Mesendoderm (in vitro differentiated cells): ENCODE measurements at regions not wholly inside any gene's neighbourhood (a gene's known extent, or its start where the extent isn't known, plus 50 kb on each side); places are given as distances from the start of the nearest gene placed in this dataset.

Experiments used
- DNase-seq: peaks from one replicate; pipeline ENCODE4 v3.0.0; 2013
- H2AK5ac ChIP-seq: 2 replicates; pipeline ENCODE4 v1.6.1; 2013; ENCODE audit warnings: low read length, inconsistent platforms
- H2BK120ac ChIP-seq: 2 replicates; pipeline ENCODE4 v1.6.1; 2013; ENCODE audit warnings: low read depth, mild to moderate bottlenecking, low read length, moderate library complexity, mixed read lengths
- H2BK15ac ChIP-seq: replicated peaks from 2 replicates; pipeline ENCODE4 v1.6.1; 2013; ENCODE audit warnings: low read depth, mild to moderate bottlenecking, moderate library complexity
- H2BK5ac ChIP-seq: 2 replicates; pipeline ENCODE4 v1.6.1; 2013; ENCODE audit warnings: low read length, inconsistent platforms
- H3K18ac ChIP-seq: 2 replicates; pipeline ENCODE4 v1.6.1; 2013; ENCODE audit warnings: mild to moderate bottlenecking, low read length, mixed read lengths
- H3K23ac ChIP-seq: one replicate; pipeline ENCODE4 v1.6.1; 2013; ENCODE audit warnings: low read length
- H3K27ac ChIP-seq: 2 replicates; pipeline ENCODE4 v1.5.1; 2013; ENCODE audit warnings: low read depth, mild to moderate bottlenecking, inconsistent platforms, low read length, moderate library complexity
- H3K27me3 ChIP-seq: 2 replicates; pipeline ENCODE4 v1.6.1; 2013; ENCODE audit warnings: low read length, control low read depth, mild to moderate bottlenecking, inconsistent platforms; ENCODE audit not compliant: insufficient read depth, poor library complexity
- H3K36me3 ChIP-seq: 2 replicates; pipeline ENCODE4 v1.6.1; 2013; ENCODE audit warnings: low read length, inconsistent platforms; ENCODE audit not compliant: control insufficient read depth, insufficient read depth
- H3K4ac ChIP-seq: one replicate; pipeline ENCODE4 v1.6.1; 2013; ENCODE audit warnings: low read depth, mild to moderate bottlenecking, low read length, moderate library complexity
- H3K4me1 ChIP-seq: 2 replicates; pipeline ENCODE4 v1.6.1; 2013; ENCODE audit warnings: low read depth, low read length, inconsistent platforms; ENCODE audit not compliant: control insufficient read depth
- H3K4me2 ChIP-seq: 2 replicates; pipeline ENCODE4 v1.6.1; 2013; ENCODE audit warnings: low read length
- H3K4me3 ChIP-seq: 2 replicates; pipeline ENCODE4 v1.5.1; 2013; ENCODE audit warnings: mild to moderate bottlenecking, low read length
- H3K56ac ChIP-seq: one replicate; pipeline ENCODE4 v1.6.1; 2013; ENCODE audit warnings: low read length
- H3K79me1 ChIP-seq: 2 replicates; pipeline ENCODE4 v1.6.1; 2013; ENCODE audit warnings: low read length, inconsistent platforms
- H3K79me2 ChIP-seq: 2 replicates; pipeline ENCODE4 v1.6.1; 2013; ENCODE audit warnings: mild to moderate bottlenecking, low read length; ENCODE audit not compliant: control insufficient read depth, insufficient read depth
- H3K9ac ChIP-seq: 2 replicates; pipeline ENCODE4 v1.6.1; 2013; ENCODE audit warnings: low read length, inconsistent platforms
- H4K5ac ChIP-seq: one replicate; pipeline ENCODE4 v1.6.1; 2013; ENCODE audit warnings: low read length
- H4K8ac ChIP-seq: one replicate; pipeline ENCODE4 v1.6.1; 2013; ENCODE audit warnings: low read depth, mild to moderate bottlenecking, control low read depth, low read length, moderate library complexity
- WGBS: extraction: QIAGEN DNeasy Blood & Tissue Kit; methylation state at CpG from one replicate; pipeline ENCODE4 v1.1.7; 2013; ENCODE audit warnings: low lambda C conversion rate, missing lambda C conversion rate; ENCODE audit not compliant: insufficient coverage; ENCODE audit errors: extremely low coverage; 5-methylcytosine and 5-hydroxymethylcytosine counted together

- Histone ChIP-seq H3K79me1 (no peaks in the 10 kb centered on the region), H3K79me2 (no peaks in the 10 kb centered on the region), H3K23ac (no peak overlapping the region), H2BK120ac (no peak overlapping the region), H2AK5ac (no peak overlapping the region), H3K4me3 (no peak overlapping the region), H4K8ac (no peak overlapping the region), H3K4me2 (no peak overlapping the region), H3K18ac (no peak overlapping the region), H2BK15ac (no peak overlapping the region), H3K27ac (no peak overlapping the region), H3K36me3 (no peaks in the 10 kb centered on the region), H4K5ac (no peak overlapping the region), H3K56ac (no peak overlapping the region), H3K9ac (no peak overlapping the region), H3K4me1 (no peaks in the 10 kb centered on the region), H3K27me3 (no peaks in the 10 kb centered on the region), H3K4ac (no peak overlapping the region), H2BK5ac (no peak overlapping the region)
- DNase-seq, result no peak
- no CpG with 5 or more reads among the region's 7 CpGs for WGBS
Observed at GRCh38 chr4:62191451-62192240, 991.5 kb downstream of the ADGRL3 start.

- H3K23ac ChIP-seq, result no peak overlapping the region
- no peak overlapping the region for H3K4me3 ChIP-seq
- H2BK120ac ChIP-seq, result no peak overlapping the region
- no peak overlapping the region for H3K56ac ChIP-seq
- H2AK5ac ChIP-seq, result no peak overlapping the region
- H3K79me2 ChIP-seq, result no peaks in the 10 kb centered on the region
- no CpG with 5 or more reads among the region's 1 CpG for WGBS
- H3K4me2 ChIP-seq, result no peak overlapping the region
- H4K8ac ChIP-seq, result no peak overlapping the region
- H3K18ac ChIP-seq, result no peak overlapping the region
- no peak overlapping the region for H2BK15ac ChIP-seq
- no peak for DNase-seq
- H3K4me1 ChIP-seq, result peaks cover 5% of the 10 kb centered on the region
- no peak overlapping the region for H2BK5ac ChIP-seq
- H4K5ac ChIP-seq, result no peak overlapping the region
- no peaks in the 10 kb centered on the region for H3K27me3 ChIP-seq
- no peak overlapping the region for H3K9ac ChIP-seq
- no peaks in the 10 kb centered on the region for H3K36me3 ChIP-seq
- H3K27ac ChIP-seq, result no peak overlapping the region
- H3K4ac ChIP-seq, result no peak overlapping the region
- H3K79me1 ChIP-seq, result no peaks in the 10 kb centered on the region
Observed at GRCh38 chr4:62170235-62170634, 970.1 kb downstream of the ADGRL3 start.

- H4K5ac ChIP-seq, result no peak overlapping the region
- no peak overlapping the region for H3K18ac ChIP-seq
- no peak overlapping the region for H2BK120ac ChIP-seq
- no peak overlapping the region for H3K4me2 ChIP-seq
- H3K36me3 ChIP-seq, result no peaks in the 10 kb centered on the region
- no peaks in the 10 kb centered on the region for H3K79me2 ChIP-seq
- no peak overlapping the region for H3K9ac ChIP-seq
- no peak overlapping the region for H4K8ac ChIP-seq
- H3K4me3 ChIP-seq, result no peak overlapping the region
- H3K27ac ChIP-seq, result no peak overlapping the region
- H3K56ac ChIP-seq, result no peak overlapping the region
- no peaks in the 10 kb centered on the region for H3K27me3 ChIP-seq
- H3K23ac ChIP-seq, result no peak overlapping the region
- no CpG with 5 or more reads among the region's 1 CpG for WGBS
- no peak overlapping the region for H2BK5ac ChIP-seq
- H2AK5ac ChIP-seq, result no peak overlapping the region
- no peaks in the 10 kb centered on the region for H3K4me1 ChIP-seq
- H2BK15ac ChIP-seq, result no peak overlapping the region
- no peak for DNase-seq
- no peak overlapping the region for H3K4ac ChIP-seq
- no peaks in the 10 kb centered on the region for H3K79me1 ChIP-seq
Observed at GRCh38 chr4:62168681-62169080, 968.6 kb downstream of the ADGRL3 start.

- no peaks in the 10 kb centered on the region for H3K36me3 ChIP-seq
- no peak overlapping the region for H3K4me2 ChIP-seq
- no peak overlapping the region for H3K18ac ChIP-seq
- no peak overlapping the region for H2BK15ac ChIP-seq
- H3K27me3 ChIP-seq, result no peaks in the 10 kb centered on the region
- no peak overlapping the region for H3K4me3 ChIP-seq
- no peaks in the 10 kb centered on the region for H3K79me1 ChIP-seq
- no peak overlapping the region for H4K5ac ChIP-seq
- H2BK5ac ChIP-seq, result no peak overlapping the region
- no peak overlapping the region for H2BK120ac ChIP-seq
- H4K8ac ChIP-seq, result no peak overlapping the region
- no peaks in the 10 kb centered on the region for H3K79me2 ChIP-seq
- no peak overlapping the region for H3K9ac ChIP-seq
- no peak overlapping the region for H2AK5ac ChIP-seq
- no peak overlapping the region for H3K56ac ChIP-seq
- peak; percentile 57 for DNase-seq
- H3K23ac ChIP-seq, result no peak overlapping the region
- H3K27ac ChIP-seq, result no peak overlapping the region
- H3K4me1 ChIP-seq, result no peaks in the 10 kb centered on the region
- no CpG with 5 or more reads among the region's 1 CpG for WGBS
- H3K4ac ChIP-seq, result no peak overlapping the region
Observed at GRCh38 chr4:62162606-62163005, 962.5 kb downstream of the ADGRL3 start.

- Histone ChIP-seq H3K18ac (no peak overlapping the region), H2AK5ac (no peak overlapping the region), H4K5ac (no peak overlapping the region), H3K4me3 (no peak overlapping the region), H3K79me1 (no peaks in the 10 kb centered on the region), H2BK15ac (no peak overlapping the region), H3K23ac (no peak overlapping the region), H3K4ac (no peak overlapping the region), H3K4me2 (no peak overlapping the region), H3K79me2 (no peaks in the 10 kb centered on the region), H3K36me3 (no peaks in the 10 kb centered on the region), H3K56ac (no peak overlapping the region), H2BK120ac (no peak overlapping the region), H3K9ac (no peak overlapping the region), H3K27ac (no peak overlapping the region), H2BK5ac (no peak overlapping the region), H4K8ac (no peak overlapping the region), H3K27me3 (no peaks in the 10 kb centered on the region), H3K4me1 (no peaks in the 10 kb centered on the region)
- no peak for DNase-seq
- no CpG with 5 or more reads among the region's 2 CpGs for WGBS
Observed at GRCh38 chr4:62161446-62161845, 961.3 kb downstream of the ADGRL3 start.

- H3K36me3 ChIP-seq, result no peaks in the 10 kb centered on the region
- H2AK5ac ChIP-seq, result no peak overlapping the region
- no peak overlapping the region for H4K8ac ChIP-seq
- H3K56ac ChIP-seq, result no peak overlapping the region
- no peaks in the 10 kb centered on the region for H3K27me3 ChIP-seq
- no peaks in the 10 kb centered on the region for H3K79me2 ChIP-seq
- no peak overlapping the region for H3K4me2 ChIP-seq
- no peaks in the 10 kb centered on the region for H3K4me1 ChIP-seq
- no peak overlapping the region for H3K9ac ChIP-seq
- H3K79me1 ChIP-seq, result no peaks in the 10 kb centered on the region
- H3K4ac ChIP-seq, result no peak overlapping the region
- no peak overlapping the region for H3K27ac ChIP-seq
- no peak overlapping the region for H4K5ac ChIP-seq
- no peak overlapping the region for H2BK15ac ChIP-seq
- no peak overlapping the region for H3K4me3 ChIP-seq
- no peak overlapping the region for H3K23ac ChIP-seq
- no peak overlapping the region for H2BK120ac ChIP-seq
- no CpG with 5 or more reads among the region's 4 CpGs for WGBS
- DNase-seq, result no peak
- no peak overlapping the region for H2BK5ac ChIP-seq
- no peak overlapping the region for H3K18ac ChIP-seq
Observed at GRCh38 chr4:62159876-62160275, 959.8 kb downstream of the ADGRL3 start.
